HS-5 (cell line): ENCODE measurements at regions not wholly inside any gene's neighbourhood (a gene's known extent, or its start where the extent isn't known, plus 50 kb on each side); places are given as distances from the start of the nearest gene placed in this dataset.
"Not testable (repeated sequence)": the region's sequence is repeated elsewhere in the genome, so short reads cannot be mapped to it uniquely, and the experiment has no call there.

Experiments used
- DNase-seq: peaks from one replicate; pipeline ENCODE4 v3.0.0-alpha.2; 2012; ENCODE audit warnings: low read depth

DNA sequence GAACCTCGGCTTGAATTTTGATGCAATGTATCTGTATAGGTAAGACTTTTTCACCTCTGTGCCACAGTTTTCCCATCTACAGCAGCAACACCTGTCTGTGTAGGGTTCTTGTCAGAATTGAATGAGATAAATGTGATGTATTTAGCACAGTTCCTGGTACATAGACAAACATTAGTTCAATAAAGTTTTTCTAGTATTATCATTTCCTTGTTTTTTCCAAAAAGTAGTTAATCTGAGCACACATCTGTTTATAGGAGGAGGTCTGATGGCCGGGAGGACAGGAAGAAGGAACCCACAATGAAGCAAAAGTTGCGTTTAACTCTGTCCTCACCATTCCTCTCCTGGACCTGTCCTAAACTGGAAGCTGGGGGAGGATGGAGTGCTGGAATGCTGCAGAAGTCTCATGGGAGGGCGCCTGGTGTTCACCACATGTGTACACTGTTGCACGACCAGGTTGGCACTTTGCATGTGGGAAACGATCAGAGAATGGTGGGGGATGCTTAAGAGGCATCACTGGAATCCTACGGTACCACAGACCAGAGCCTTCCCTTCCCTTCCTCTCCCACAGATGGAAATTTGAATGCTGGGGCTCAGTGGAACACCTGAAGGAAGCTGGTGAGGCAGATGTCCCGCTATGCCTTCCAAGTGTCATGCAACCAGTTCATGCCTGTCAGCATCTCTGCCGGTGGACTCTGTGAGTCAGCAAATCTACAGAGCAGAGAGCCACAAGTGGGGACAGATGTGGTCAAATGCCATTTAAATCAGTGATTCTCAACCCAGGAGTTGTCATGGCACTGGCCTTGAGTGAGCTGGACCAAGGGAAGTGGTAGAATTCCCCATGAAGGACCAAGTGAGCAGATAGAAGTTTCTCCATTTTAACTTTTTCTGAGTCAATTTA lies 315.6 kb downstream of the DLEU7 start:
- DNase-seq, result no peak

DNA sequence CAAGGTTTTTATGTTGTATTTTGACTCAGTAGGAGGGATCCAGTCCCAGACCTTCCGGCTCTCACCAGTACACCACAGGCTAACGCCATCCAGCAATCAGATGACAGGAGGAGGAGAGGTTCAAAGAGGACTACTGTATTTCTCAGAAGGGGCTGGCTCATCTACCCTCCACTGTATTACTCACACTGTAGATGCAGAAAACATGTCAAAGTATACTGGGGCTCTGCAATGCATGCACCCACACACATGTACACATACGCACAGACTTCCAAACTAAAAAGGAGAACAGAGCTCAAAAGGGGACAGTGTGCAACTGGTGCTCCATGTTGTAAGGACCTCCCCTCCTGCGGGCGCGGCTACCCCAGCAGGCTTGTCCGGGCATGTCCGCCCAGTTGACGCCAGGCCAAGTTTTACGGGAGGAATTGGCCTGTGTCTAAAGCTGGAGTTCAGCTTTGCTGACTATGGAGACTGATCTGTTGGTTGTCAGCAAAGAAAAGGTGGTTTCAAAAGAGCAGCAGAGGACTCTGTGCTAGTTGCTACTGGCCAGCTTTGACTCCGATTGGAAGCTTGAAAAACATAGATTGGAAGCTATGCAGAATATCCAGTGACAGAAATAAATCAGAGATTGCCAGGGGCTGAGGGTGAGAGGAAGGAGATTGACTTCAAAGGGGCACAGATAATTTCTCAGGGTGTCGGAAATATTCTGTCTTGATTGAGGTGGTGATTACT lies 314.2 kb downstream of the DLEU7 start:
- DNase-seq, result no peak

DNA sequence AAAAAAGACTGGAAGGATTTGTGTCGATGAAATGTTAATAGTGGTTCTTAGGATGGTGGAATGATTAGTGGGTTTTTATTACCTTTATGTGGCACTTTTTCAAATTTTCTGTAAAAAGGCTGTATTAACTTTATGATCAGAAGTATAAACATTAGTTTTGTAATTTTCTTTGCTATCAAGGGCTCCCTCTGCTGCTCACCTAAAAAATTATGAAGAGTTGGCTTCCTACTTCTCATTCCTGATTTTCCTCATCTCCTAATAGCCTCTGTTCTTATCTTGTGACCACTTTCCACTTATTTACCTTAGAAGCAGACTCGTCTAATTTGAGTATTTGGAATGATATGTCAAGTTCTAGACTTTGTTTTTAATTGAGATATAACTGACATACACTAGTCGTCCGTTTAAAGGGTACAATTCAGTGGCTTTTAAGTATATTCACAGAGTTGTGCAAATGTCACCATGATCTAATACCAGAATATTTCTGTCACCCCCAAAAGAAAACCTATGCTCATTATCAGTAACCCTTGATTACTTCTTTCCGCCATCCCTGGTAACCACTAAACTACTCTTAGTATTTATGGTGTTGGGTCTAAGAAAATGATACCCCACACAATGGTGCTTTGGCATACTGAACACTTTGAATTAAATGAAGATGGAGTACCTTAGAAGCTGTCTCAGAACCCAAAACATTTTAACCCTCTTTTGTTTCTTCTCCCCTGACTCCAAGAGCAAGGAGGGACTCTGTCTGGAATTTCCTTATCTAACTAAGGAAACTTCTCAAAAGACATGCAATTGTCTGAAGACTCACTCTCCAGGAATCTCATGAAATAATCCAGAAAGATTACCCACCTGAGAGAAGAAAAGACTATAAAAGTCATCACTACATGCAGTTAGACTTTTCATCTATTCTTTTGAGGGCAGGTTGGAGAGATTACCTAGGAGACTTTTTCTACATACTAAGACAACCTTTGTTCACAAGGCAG lies 311.3 kb downstream of the DLEU7 start:
- DNase-seq, result no peak

DNA sequence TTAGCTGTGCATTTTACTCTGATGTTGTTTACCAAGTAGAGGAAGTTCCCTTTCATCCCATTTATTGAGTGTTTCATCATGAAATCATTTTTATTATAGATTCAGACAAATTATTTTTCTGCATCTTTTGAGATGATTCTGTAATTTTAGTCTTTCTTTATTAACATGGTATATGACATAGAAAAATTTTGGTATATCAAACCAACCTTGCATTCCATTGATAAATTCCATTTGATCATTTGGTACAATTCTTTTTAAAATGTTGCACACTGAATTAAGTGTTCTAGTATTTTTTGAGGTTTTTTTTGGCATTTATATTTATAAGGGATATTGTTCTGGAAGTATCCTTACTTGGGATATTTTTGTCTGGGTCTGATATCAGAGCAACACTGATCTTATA lies 308.4 kb downstream of the DLEU7 start:
- no peak for DNase-seq

DNA sequence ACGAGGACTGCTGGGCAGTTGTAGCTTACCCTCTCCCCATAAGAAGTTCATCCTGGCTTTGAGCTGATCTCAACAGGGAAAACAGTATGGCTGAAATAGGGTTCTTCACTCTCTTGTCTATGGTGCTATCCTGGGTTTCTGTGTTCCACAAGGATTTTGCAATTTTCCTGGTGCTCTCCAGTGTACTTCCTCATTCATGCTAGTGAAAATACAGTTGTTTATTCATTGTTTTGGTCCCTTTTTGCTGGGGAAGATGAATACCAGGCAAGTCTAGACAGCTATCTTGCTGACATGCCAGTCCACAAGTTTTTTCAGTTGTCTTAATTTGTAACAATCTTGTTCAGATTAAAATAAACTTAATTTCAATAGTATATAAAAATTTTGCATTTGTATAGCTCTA lies 306.5 kb downstream of the DLEU7 start:
- no peak for DNase-seq

DNA sequence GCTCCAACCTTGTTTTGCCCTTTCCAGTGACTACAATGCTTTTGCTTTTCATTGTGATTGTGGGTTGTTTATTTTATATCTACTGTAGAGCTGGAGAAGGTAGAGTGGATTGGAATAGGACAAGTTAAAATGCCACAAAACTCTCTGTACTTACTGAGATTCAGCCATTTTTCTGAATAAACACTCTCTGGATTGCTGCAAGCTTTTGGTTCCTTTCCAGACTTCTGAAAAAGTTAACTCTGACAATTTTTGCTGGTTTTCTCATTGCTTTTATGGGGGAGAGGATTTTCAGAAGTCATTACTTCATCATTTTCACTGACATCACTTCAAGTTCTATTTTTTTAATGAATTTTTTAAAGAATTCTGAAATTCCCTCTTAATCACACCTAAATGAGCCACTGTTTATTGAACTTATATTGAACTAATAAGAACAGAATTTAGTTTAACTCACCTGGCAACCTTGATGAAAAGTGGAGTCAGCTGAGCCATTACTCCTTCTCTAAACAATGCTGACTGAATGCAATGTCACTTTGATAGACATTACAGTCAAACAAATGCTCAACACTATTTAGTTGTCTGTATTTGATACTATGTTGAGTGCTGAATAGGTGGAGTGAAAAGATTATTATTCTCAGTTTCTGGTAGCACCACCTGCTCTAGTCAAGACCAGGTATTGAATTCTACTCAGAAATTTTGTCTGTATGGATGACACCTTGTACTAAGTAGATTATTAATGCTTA lies 303.5 kb downstream of the DLEU7 start:
- DNase-seq, result no peak

DNA sequence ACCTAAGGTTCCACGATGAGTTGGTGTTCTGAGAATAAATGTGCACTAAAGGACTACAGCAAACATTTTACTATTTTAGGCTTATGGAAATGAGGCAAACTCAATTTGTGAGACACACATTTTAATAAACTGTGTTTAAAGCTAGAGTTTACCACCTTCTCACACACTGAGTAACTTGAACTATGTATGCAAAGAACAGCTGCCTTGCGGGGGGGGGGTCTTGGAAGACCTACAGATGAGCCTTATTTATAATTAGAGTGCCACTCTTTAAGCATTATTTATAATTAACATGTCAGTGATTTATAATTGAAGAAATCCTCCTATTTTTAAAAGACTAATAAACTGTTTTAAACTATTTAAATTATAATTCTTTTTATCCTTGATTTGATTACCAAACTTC lies 300.4 kb downstream of the DLEU7 start:
- DNase-seq, result no peak

DNA sequence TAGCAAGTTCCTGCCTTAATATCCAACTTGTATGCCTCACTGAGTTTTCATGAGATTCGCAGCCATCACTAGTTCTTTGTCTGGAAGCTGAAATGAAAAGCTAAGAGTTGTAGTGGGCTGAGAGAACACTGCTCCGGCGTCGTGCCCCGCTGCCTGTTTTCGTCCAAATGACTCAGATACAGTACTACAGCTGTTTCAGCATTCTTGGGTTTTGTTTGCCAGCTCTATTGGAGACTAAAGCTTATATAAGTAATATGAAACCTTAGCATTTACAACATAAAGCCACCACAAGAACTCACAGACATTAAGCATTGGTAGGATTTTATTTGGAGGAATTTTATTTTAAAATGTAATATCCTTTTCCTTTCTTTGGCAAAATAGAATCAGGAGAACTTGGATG lies 299.7 kb downstream of the DLEU7 start:
- DNase-seq, result no peak

DNA sequence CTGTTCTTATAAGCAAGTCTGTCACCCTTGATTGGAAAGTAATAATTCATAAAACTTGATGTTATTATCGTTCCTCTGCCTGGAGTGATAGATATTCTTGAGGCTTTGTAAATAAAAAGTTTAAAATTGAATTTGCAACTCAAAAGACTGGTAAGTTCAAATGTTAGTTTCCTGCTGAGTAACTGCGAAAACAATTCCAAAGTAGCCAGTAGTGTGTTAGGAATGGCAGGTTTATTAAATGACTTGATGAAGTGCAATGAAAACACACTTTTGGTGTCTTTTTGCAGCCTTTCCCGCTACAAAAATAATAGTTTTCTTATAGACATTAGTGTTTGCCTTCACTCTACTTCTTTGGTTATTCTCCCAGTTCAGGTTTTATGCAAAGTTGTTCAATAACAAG lies 299.3 kb downstream of the DLEU7 start:
- no peak for DNase-seq

DNA sequence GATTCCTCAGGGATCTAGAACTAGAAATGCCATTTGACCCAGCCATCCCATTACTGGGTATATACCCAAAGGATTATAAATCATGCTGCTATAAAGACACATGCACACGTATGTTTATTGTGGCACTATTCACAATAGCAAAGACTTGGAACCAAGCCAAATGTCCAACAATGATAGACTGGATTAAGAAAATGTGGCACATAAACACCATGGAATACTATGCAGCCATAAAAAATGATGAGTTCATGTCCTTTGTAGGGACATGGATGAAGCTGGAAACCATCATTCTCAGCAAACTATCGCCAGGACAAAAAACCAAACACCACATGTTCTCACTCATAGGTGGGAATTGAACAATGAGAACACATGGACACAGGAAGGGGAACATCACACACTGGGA lies 296.3 kb downstream of the DLEU7 start:
- not testable (repeated sequence) for DNase-seq

DNA sequence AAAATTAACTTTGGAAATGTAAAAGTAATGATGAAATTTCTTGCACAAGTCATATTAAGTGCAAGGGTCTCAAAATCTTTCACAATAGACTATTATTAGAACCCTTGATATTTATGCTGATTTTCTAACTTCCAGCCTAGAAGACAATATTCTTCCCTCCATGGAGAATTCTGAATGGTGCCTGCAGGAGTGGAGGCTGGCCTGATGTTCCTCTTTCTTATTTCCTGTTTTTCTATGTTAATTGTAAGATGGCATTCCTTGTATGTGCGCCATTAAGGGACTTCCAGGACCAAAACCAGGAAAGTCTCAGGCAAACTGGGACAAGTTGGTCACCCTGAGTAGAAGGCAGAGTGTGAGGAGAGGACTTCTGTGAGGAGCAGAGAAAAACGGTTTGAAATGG lies 294.9 kb downstream of the DLEU7 start:
- DNase-seq, result no peak

DNA sequence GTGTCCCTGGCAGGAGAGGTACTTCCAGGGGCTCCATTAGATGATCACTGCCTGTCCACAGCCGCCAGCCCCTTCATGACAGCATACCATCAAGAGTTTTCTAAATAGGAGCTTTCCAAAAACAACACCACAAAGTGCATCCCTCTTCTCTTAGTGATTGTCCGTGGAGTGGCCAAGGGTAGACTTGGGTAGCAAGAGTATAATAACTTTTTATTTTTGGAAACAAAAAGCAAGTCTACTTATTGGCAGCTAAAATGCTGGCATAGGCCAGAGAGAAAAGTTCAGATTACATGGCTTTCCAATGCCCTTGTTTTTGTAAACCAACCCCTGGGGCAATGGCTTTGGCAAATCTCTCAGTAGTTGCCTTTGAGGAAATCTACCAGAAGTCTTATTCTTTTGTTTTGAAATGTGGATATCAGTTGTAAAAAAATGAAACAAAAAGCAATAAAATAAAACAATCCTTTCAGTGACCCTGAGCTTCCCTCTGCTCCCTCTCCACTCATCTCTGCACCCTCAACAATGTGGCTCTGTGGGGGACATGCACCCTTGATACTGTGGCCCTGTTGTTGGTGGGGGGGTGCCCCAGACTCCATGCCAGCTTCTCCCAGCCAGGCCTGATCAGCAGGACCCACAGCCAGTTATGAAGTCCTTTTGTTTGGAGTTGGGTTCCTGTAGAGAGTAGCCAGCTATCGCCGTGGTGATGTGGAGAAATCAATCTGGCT lies 294.1 kb downstream of the DLEU7 start:
- DNase-seq, result no peak

DNA sequence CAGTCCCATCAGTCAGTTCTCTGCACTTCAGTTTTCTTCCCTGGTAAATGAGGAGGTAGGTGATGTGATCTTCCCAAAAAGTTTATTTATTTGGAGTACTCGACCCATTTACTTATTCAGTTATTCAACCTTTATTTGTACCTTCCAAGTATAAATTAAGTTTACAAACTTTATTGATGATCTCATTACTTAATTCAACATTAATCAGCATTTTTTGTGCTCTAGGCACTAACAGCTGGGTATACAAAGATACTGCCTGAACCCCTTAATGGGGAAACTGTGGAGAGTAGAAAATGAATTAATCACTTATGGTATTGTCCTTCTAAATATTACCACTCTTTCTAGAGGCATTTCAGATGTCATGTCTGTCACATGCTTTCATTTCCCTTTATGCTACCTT lies 293.3 kb downstream of the DLEU7 start:
- no peak for DNase-seq

DNA sequence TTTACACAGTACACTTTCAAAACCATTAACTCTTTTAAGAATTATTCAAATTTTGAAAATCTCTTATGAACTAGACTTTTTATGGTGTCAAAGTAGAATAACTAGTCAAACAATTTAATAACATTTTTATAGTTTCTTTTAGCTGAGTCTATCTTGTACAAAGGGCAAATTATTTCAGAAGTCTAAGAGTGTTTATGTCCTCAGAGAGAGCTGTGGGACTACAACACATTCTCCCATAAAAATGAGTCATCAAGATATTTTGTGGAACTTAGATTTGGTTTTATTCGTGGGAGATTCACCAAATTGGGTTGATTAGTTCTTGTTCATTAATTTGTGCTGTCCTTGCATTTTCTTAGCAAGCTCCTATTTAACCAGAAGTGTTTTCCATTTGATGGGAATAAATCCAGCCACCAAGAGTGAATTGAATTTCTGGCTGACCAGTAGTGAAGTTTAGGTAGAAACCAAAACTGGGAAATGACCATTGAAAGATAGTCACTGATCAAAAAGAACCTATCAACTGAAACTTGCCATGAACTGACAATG lies 291.0 kb downstream of the DLEU7 start:
- DNase-seq, result no peak

DNA sequence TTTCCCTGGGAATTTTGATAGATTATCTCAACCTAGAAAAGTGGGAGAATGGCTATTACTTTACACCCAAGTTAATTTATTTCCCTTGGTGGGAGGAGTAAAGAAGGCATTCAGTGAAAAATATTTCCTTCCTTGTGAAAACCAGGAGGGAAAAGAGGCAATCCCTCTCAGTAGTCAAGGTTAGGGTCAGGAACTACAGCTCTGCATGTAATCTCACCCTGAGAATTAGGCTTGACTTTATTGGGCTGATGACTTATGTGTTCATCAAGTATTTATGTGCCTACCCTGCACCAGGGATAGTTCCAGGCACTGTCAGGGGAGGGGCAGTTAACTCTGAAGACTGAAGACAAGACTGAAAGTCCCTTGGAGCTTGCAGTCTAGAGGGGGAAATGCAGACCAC lies 281.8 kb downstream of the DLEU7 start:
- DNase-seq, result no peak

DNA sequence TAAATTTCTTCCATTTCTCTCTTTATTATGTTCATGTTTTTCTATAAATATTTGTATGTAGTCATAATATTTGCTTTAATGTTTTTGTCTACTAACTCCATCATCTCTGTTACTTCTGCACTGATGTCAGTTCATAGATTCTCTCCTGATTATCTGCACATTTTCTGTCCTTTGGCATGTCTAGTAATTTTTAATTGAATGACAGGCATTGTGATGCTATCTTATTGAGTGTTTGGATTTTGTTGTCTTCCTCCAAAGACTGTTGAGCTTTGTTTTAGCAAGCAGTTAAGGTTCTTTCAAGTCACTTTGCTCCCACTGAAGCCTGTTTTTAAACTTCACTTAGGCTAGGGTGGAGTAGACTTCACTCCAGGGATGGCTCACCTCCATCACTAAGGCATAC lies 276.8 kb downstream of the DLEU7 start:
- no peak for DNase-seq

DNA sequence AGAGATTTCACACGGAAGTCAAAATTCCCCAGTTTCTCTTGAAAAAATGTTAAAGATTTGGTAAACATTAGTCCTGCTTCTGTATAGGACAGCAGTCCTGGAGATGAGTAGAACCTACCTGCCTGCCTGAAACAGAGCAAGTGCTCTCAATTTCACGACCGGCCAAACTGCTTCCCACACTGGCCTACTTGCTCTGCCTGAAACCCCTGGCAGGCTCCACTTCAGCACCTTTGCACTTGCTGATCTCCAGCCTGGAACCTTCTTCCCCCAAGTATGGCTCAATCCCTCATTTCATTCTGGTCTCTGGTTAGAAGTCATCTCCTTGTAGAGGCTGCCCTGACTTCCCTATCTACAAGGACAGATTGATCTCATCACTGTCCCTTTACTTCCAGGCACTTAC lies 271.4 kb downstream of the DLEU7 start:
- DNase-seq, result no peak

DNA sequence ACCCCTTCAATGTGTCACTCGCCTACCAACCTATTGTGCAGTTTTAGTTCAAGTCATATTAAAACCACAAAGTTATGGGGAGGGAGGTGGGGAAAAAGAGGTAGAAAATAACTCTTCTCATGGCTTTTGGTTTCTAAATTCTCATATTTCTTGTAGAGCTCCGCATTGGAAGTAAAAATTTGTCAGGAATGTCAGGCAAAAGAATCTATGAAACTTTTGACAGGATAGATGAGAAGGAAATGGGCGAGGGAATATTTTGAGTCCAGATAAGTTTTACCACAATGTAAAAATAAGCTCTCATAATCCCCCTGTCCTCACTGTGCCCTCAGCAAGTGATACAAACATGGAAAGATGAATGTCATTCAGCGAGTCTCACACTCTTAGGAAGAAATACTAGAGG lies 270.4 kb downstream of the DLEU7 start:
- no peak for DNase-seq

DNA sequence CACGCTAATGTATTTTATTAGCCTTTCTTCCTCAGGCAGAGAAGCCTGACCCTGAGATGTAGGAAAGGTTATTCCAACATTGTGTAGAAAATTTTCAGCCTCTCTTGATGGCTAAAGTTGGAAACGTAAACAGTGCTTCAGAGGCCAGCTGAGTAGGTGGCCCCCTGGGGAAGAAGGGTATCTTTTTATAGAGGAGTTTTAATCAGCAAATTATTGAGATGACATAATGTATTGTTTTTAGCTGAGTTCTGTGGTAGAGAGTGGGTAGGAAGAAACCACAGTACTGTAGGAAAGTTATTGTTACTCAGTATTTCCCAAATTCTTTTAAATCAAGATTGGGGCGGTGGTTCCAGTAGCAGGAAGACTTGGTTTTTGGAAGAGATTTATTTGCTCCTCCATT lies 268.8 kb downstream of the DLEU7 start:
- DNase-seq, result no peak

DNA sequence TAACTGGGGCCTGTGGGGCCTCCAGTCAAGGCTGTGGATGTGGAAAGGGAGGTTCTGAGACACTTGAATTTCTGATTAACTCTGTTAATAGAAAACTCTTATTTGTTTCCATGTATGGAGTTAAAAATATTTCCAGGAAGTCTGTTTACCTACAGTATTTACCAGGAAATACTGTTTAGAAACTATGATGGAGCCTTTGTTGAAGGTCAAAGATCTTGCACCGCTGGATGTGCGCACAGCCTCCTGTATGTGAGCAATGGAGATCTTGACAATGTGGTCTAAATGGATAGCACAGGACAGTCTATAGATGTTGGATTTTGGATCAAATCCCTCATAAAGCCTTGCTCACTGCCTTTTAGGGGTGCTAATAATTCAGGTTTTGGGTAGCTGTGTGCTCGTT lies 268.4 kb downstream of the DLEU7 start:
- no peak for DNase-seq

DNA sequence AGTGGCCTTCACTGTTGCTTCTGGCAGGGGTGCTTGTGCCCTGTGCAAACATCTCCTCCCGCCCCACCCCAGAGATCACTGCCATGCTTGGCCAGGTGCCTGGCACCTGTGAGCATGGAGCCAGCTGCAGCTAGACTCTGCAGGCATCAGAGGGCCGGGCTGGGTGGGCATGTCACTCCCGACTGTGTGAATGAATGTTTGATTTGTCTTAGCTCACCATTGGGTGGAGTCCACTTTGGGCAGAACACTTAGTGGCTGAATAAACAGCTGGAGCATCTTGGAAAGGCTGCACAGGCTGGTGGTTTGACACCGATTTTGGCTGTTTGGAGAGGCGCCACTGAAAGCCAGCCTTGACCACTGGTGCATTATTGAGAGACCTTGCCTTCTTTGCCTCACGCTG lies 267.3 kb downstream of the DLEU7 start:
- DNase-seq, result no peak
